IMR-90 (cell line): ENCODE measurements at regions not wholly inside any gene's neighbourhood (a gene's known extent, or its start where the extent isn't known, plus 50 kb on each side); places are given as distances from the start of the nearest gene placed in this dataset.

Experiments used
- ATAC-seq: fragments of 200-7000 bp; cut with Tn5 transposase; 2 replicates; pipeline ENCODE4 v1.9.1; 2020; ENCODE audit warnings: low read depth, mild to moderate bottlenecking, moderate library complexity
- BruUV-seq: library from RNA; stranded (reverse); fragments of 400-500 nt; replicated peaks from 2 replicates; lab custom pipeline; 2021; lab: Mats Ljungman, UMichigan
- CTCF ChIA-PET: fragments of 300-600 bp; formaldehyde crosslinking; extraction: SDS; loops from one replicate; lab custom pipeline; 2021; ENCODE audit warnings: antibody characterized with exemption; lab: Yijun Ruan, JAX
- POLR2A ChIA-PET: fragments of 300-600 bp; sonication (Branson Sonifier 250); formaldehyde crosslinking; loops from one replicate; lab custom pipeline; 2022; ENCODE audit warnings: antibody characterized with exemption; ENCODE audit not compliant: unreplicated experiment; lab: Charles Lee
- DNase-seq: peaks from one replicate; pipeline ENCODE4 v3.0.0; 2013
- H2AFZ ChIP-seq: replicated peaks from 2 replicates; pipeline ENCODE3; 2013; ENCODE audit warnings: low read length, mild to moderate bottlenecking; ENCODE audit not compliant: poor library complexity
- H2AK5ac ChIP-seq: 2 replicates; pipeline ENCODE4 v1.6.1; 2013; ENCODE audit warnings: low read depth, low read length, inconsistent platforms
- H2AK9ac ChIP-seq: replicated peaks from 2 replicates; pipeline ENCODE3; 2013; ENCODE audit warnings: mild to moderate bottlenecking, low read depth, low read length, moderate library complexity; ENCODE audit not compliant: poor library complexity
- H2BK120ac ChIP-seq: 2 replicates; pipeline ENCODE4 v1.6.1; 2013; ENCODE audit warnings: low read depth, low read length, inconsistent platforms
- H2BK15ac ChIP-seq: 3 replicates; pipeline ENCODE4 v1.6.1; 2013; ENCODE audit warnings: low read depth, low read length, inconsistent platforms
- H2BK20ac ChIP-seq: 2 replicates; pipeline ENCODE4 v1.6.1; 2013; ENCODE audit warnings: low read depth, mild to moderate bottlenecking, inconsistent platforms, low read length, moderate library complexity
- H2BK5ac ChIP-seq: 2 replicates; pipeline ENCODE4 v1.6.1; 2013; ENCODE audit warnings: mild to moderate bottlenecking, low read depth, low read length, inconsistent platforms; ENCODE audit not compliant: poor library complexity, severe bottlenecking
- H3K14ac ChIP-seq: replicated peaks from 2 replicates; pipeline ENCODE4 v1.6.1; 2013; ENCODE audit warnings: low read depth, low read length, inconsistent platforms
- H3K18ac ChIP-seq: 2 replicates; pipeline ENCODE4 v1.6.1; 2013; ENCODE audit warnings: low read depth, low read length, control low read depth
- H3K23ac ChIP-seq: 2 replicates; pipeline ENCODE4 v1.6.1; 2013; ENCODE audit warnings: low read depth, low read length, inconsistent platforms
- H3K27ac ChIP-seq: 2 replicates; pipeline ENCODE4 v1.5.1; 2013; ENCODE audit warnings: mild to moderate bottlenecking, control low read depth, low read length; ENCODE audit not compliant: insufficient read depth
- H3K27me3 ChIP-seq: 2 replicates; pipeline ENCODE4 v1.6.1; 2013; ENCODE audit warnings: low read length; ENCODE audit not compliant: control insufficient read depth, insufficient read depth
- H3K36me3 ChIP-seq: 2 replicates; pipeline ENCODE4 v1.6.1; 2013; ENCODE audit warnings: low read length, mixed read lengths; ENCODE audit not compliant: control insufficient read depth, insufficient read depth
- H3K4ac ChIP-seq: 2 replicates; pipeline ENCODE4 v1.6.1; 2013; ENCODE audit warnings: low read depth, low read length, inconsistent platforms
- H3K4me1 ChIP-seq: 2 replicates; pipeline ENCODE4 v1.6.1; 2013; ENCODE audit warnings: low read length, mixed read lengths; ENCODE audit not compliant: control insufficient read depth, insufficient read depth
- H3K4me2 ChIP-seq: 2 replicates; pipeline ENCODE4 v1.6.1; 2013; ENCODE audit warnings: low read depth, mild to moderate bottlenecking, control low read depth, low read length, moderate library complexity
- H3K4me3 ChIP-seq: 2 replicates; pipeline ENCODE4 v1.5.1; 2013; ENCODE audit warnings: low read depth, mild to moderate bottlenecking, control low read depth, low read length, moderate library complexity; ENCODE audit not compliant: insufficient read depth
- H3K56ac ChIP-seq: 2 replicates; pipeline ENCODE4 v1.6.1; 2013; ENCODE audit warnings: low read length, inconsistent platforms; ENCODE audit not compliant: insufficient read depth; ENCODE audit errors: extremely low read depth
- H3K79me1 ChIP-seq, 2 experiments: 2 replicates each; pipeline ENCODE4 v1.6.1; 2013; ENCODE audit warnings: low read length in 2 of 2, inconsistent platforms in 1 of 2, low read depth in 1 of 2
- H3K9ac ChIP-seq: 2 replicates; pipeline ENCODE4 v1.6.1; 2013; ENCODE audit warnings: low read depth, low read length, control low read depth
- H3K9me1 ChIP-seq: 2 replicates; pipeline ENCODE4 v1.6.1; 2013; ENCODE audit warnings: low read length, inconsistent platforms; ENCODE audit not compliant: insufficient read depth
- H3K9me3 ChIP-seq: 2 replicates; pipeline ENCODE4 v1.6.1; 2013; ENCODE audit warnings: low read length; ENCODE audit not compliant: control insufficient read depth, insufficient read depth
- H4K20me1 ChIP-seq: 2 replicates; pipeline ENCODE4 v1.6.1; 2013; ENCODE audit warnings: low read length, inconsistent platforms; ENCODE audit not compliant: insufficient read depth
- H4K5ac ChIP-seq: 2 replicates; pipeline ENCODE4 v1.6.1; 2013; ENCODE audit warnings: mild to moderate bottlenecking, low read depth, low read length, control low read depth
- H4K8ac ChIP-seq, 2 experiments: 2 replicates each; pipeline ENCODE4 v1.6.1; 2013; ENCODE audit warnings: low read depth in 2 of 2, low read length in 2 of 2, control low read depth in 1 of 2, inconsistent platforms in 1 of 2
- H4K91ac ChIP-seq: 2 replicates; pipeline ENCODE4 v1.6.1; 2013; ENCODE audit warnings: low read depth, low read length, inconsistent platforms; ENCODE audit not compliant: insufficient read depth
- BHLHE40 ChIP-seq: fragments of 150-350 bp; IDR thresholded peaks from 2 replicates; pipeline ENCODE4 v1.6.1; 2016; ENCODE audit warnings: mild to moderate bottlenecking, low read depth, low read length
- CEBPB ChIP-seq: IDR thresholded peaks from 2 replicates; pipeline ENCODE4 v1.6.1; 2012; ENCODE audit warnings: low read depth, low read length, improper control_type of control experiment
- FOS ChIP-seq: fragments of 150-350 bp; IDR thresholded peaks from 2 replicates; pipeline ENCODE4 v1.6.1; 2016; ENCODE audit warnings: low read depth, low read length
- MXI1 ChIP-seq: IDR thresholded peaks from 2 replicates; pipeline ENCODE4 v1.6.1; 2012; ENCODE audit warnings: low read depth, mild to moderate bottlenecking, low read length, moderate library complexity, borderline replicate concordance
- NFE2L2 ChIP-seq: fragments of 150-350 bp; IDR thresholded peaks from 2 replicates; pipeline ENCODE4 v1.6.1; 2016; ENCODE audit warnings: low read depth, mild to moderate bottlenecking, low read length
- RFX5 ChIP-seq: IDR thresholded peaks from 2 replicates; pipeline ENCODE4 v1.8.0; 2012; ENCODE audit warnings: low read depth, mild to moderate bottlenecking, low read length, moderate library complexity
- SMC3 ChIP-seq: fragments of 150-350 bp; IDR thresholded peaks from 2 replicates; pipeline ENCODE4 v1.6.1; 2016; ENCODE audit warnings: low read depth, mild to moderate bottlenecking, antibody characterized with exemption, low read length, moderate library complexity
- WGBS, 2 experiments: methylation state at CpG; one replicate each; pipeline versions ENCODE4 v1.1.5 to v1.1.7; 2013; ENCODE audit warnings: missing lambda C conversion rate in 2 of 2; ENCODE audit not compliant: insufficient read length in 1 of 2; ENCODE audit errors: extremely low coverage in 2 of 2; 5-methylcytosine and 5-hydroxymethylcytosine counted together
- dilution Hi-C: fragments of 300-500 bp; cut with HindIII; formaldehyde crosslinking; loops from one replicate; pipeline ENCODE4 v1.14.3; 2018; ENCODE audit warnings: low sequenced_read_pairs; ENCODE audit not compliant: unreplicated experiment
- in situ Hi-C: fragments of 300-500 bp; cut with MboI; formaldehyde crosslinking; loops from 3 replicates; pipeline ENCODE4 v1.14.3; 2019; ENCODE audit warnings: low sequenced_read_pairs, inconsistent platforms, mixed read lengths
- intact Hi-C: fragments of 100-400 bp; cut with micrococcal nuclease; formaldehyde crosslinking; loops from 2 replicates; pipeline ENCODE4 v1.10.0; 2022

DNA sequence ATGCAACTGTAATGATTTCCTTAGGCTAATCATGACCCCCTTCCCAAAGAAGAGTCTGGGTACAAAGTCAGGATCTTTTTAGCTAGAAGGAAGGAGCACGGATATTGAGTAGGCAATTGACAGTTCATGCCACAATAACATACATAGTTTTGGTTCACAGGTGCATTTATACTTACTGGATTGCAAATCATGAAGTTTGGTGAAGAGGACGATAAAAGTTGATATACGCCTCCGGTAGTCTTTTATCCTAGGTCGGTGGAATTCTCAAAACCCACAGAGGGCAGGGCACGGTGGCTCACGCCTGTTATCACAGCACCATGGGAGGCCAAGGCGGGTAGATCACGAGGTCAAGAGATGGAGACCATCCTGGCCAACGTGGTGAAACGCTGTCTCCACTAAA lies 265.4 kb upstream of the PRMT6 start:
- H3K23ac ChIP-seq, result no peak overlapping the region
- no peak overlapping the region for H3K4me2 ChIP-seq
- H3K4ac ChIP-seq, result no peak overlapping the region
- no peak overlapping the region for H2BK120ac ChIP-seq
- no peak overlapping the region for H3K14ac ChIP-seq
- no peak overlapping the region for H3K27ac ChIP-seq
- intact Hi-C loops, result no loop called here
- no peak overlapping the region for H2BK20ac ChIP-seq
- H4K20me1 ChIP-seq, result no peaks in the 10 kb centered on the region
- no TSS peak for BruUV-seq
- dilution Hi-C loops, result no loop called here
- no peak overlapping the region for H2BK15ac ChIP-seq
- CTCF ChIA-PET, result no interaction called here
- in situ Hi-C loops, result no loop called here
- H2BK5ac ChIP-seq, result no peak overlapping the region
- H4K8ac ChIP-seq, result no peak overlapping the region
- no peak overlapping the region for H3K18ac ChIP-seq
- H3K27me3 ChIP-seq, result no peaks in the 10 kb centered on the region
- no peaks in the 10 kb centered on the region for H3K79me1 ChIP-seq
- WGBS, 2 experiments, result 82% methylated on average over 2 of the region's 11 CpGs; no CpG with 5 or more reads in 1 of the 2 experiments
- POLR2A ChIA-PET, result no interaction called here
- H3K9me3 ChIP-seq, result 0 out of 2 replicates have a peak, but pooled peaks cover 2% of the 10 kb centered on the region
- H4K91ac ChIP-seq, result no peak overlapping the region
- no peaks in the 10 kb centered on the region for H3K4me1 ChIP-seq
- no peaks in the 10 kb centered on the region for H3K36me3 ChIP-seq
- DNase-seq, result no peak
- no peak overlapping the region for H4K5ac ChIP-seq
- no peak overlapping the region for H3K9ac ChIP-seq
- ATAC-seq, result no peak
- no peak overlapping the region for H2AFZ ChIP-seq
- TF ChIP-seq FOS, result no peak
- no peak for TF ChIP-seq RFX5
- TF ChIP-seq NFE2L2, result no peak
- TF ChIP-seq MXI1, result no peak
- TF ChIP-seq CEBPB, result no peak
- TF ChIP-seq BHLHE40, result no peak
- no peak for TF ChIP-seq SMC3
- H3K9me1 ChIP-seq, result no peaks in the 10 kb centered on the region
- H2AK9ac ChIP-seq, result no peak overlapping the region
- H2AK5ac ChIP-seq, result no peak overlapping the region
- no peak overlapping the region for H3K56ac ChIP-seq
- H3K4me3 ChIP-seq, result no peak overlapping the region
